HCT116 (cell line): ENCODE measurements at regions not wholly inside any gene's neighbourhood (a gene's known extent, or its start where the extent isn't known, plus 50 kb on each side); places are given as distances from the start of the nearest gene placed in this dataset.
A peak's percentile ranks its signal among the peaks of the same experiment; 100 is the strongest.

Source experiments
- ATAC-seq: fragments of 200-7000 bp; cut with Tn5 transposase; 2 replicates; pipeline ENCODE4 v1.9.1; 2020; ENCODE audit warnings: mild to moderate bottlenecking, moderate library complexity
- BruUV-seq: library from RNA; stranded (reverse); fragments of 400-500 nt; replicated peaks from 2 replicates; lab custom pipeline; 2021; lab: Mats Ljungman, UMichigan
- CTCF ChIA-PET: fragments of 300-600 bp; sonication (Branson Sonifier 250); formaldehyde crosslinking; loops from one replicate; lab custom pipeline; 2021; ENCODE audit warnings: antibody characterized with exemption; lab: Charles Lee
- POLR2A ChIA-PET: fragments of 300-600, 350-600 bp; sonication (Branson Sonifier 250); formaldehyde crosslinking; loops from one replicate; lab custom pipeline; 2021; ENCODE audit warnings: antibody characterized with exemption; lab: Charles Lee
- RAD21 ChIA-PET, 2 experiments: fragments of 300-600 bp; sonication (Branson Sonifier 250); formaldehyde crosslinking; loops; one replicate each; lab custom pipeline; 2023; ENCODE audit warnings: low total read pairs in 2 of 2; ENCODE audit not compliant: uncharacterized antibody in 2 of 2, unreplicated experiment in 2 of 2, low non-redundant PET in 1 of 2; lab: Charles Lee
- DNase-seq: peaks from one replicate; pipeline ENCODE4 v3.0.0-alpha.2; 2010; ENCODE audit warnings: low read depth, low spot score
- H2AFZ ChIP-seq: fragments of 200-600 bp; shearing (Covaris generic), sonication (generic); 2 replicates; pipeline ENCODE4 v1.6.1; 2017; ENCODE audit warnings: low read depth, mixed run types, mixed read lengths, antibody characterized with exemption, low read length; ENCODE audit not compliant: poor library complexity, severe bottlenecking
- H3K27ac ChIP-seq: 2 replicates; pipeline ENCODE4 v1.5.1; 2012; ENCODE audit warnings: low read depth, low read length
- H3K27me3 ChIP-seq: fragments of 200-600 bp; sonication (generic); 2 replicates; pipeline ENCODE4 v1.6.1; 2016; ENCODE audit warnings: mixed run types, low read length, mixed read lengths; ENCODE audit not compliant: insufficient read depth
- H3K36me3 ChIP-seq, 2 experiments: fragments of 200-500 bp in 1 of 2; fragments of 200-600 bp in 1 of 2; sonication (Bioruptor generic) in 1 of 2; sonication (generic) in 1 of 2; 2 replicates each; pipeline versions ENCODE4 v1.5.1 to v1.6.1; 2014 to 2016; ENCODE audit warnings: low read length in 2 of 2, inconsistent platforms in 1 of 2, mixed read lengths in 1 of 2, mixed run types in 1 of 2; ENCODE audit not compliant: insufficient read depth in 2 of 2, control insufficient read depth in 1 of 2
- H3K4me1 ChIP-seq, 2 experiments: fragments of 200-600 bp in 1 of 2; sonication (generic) in 1 of 2; 2 replicates each; pipeline versions ENCODE4 v1.5.1 to v1.6.1; 2012 to 2017; ENCODE audit warnings: low read length in 2 of 2, inconsistent platforms in 1 of 2, mild to moderate bottlenecking in 1 of 2, mixed read lengths in 1 of 2, mixed run types in 1 of 2, moderate library complexity in 1 of 2; ENCODE audit not compliant: insufficient read depth in 2 of 2, control insufficient read depth in 1 of 2
- H3K4me2 ChIP-seq: fragments of 200-600 bp; sonication (generic); 2 replicates; pipeline ENCODE4 v1.6.1; 2017; ENCODE audit warnings: mixed run types, low read length, mixed read lengths
- H3K4me3 ChIP-seq, 2 experiments: fragments of 200-600 bp in 1 of 2; sonication (generic) in 1 of 2; replicated peaks in 1 of 2; 2 replicates each; pipeline ENCODE4 v1.5.1; 2011 to 2016; ENCODE audit warnings: low read length in 2 of 2, control low read depth in 1 of 2, low read depth in 1 of 2, mild to moderate bottlenecking in 1 of 2, mixed read lengths in 1 of 2, mixed run types in 1 of 2
- H3K79me2 ChIP-seq: fragments of 200-600 bp; sonication (generic); 2 replicates; pipeline ENCODE4 v1.6.1; 2017; ENCODE audit warnings: mild to moderate bottlenecking, mixed run types, low read length, moderate library complexity, mixed read lengths; ENCODE audit not compliant: insufficient read depth
- H3K9ac ChIP-seq: fragments of 200-600 bp; sonication (generic); 2 replicates; pipeline ENCODE4 v1.6.1; 2016; ENCODE audit warnings: low read length, mixed read lengths
- H3K9me2 ChIP-seq: fragments of 200-600 bp; sonication (generic), shearing (Covaris generic); 2 replicates; pipeline ENCODE4 v1.6.1; 2017; ENCODE audit warnings: mixed run types, mild to moderate bottlenecking, moderate library complexity; ENCODE audit not compliant: insufficient read depth
- H3K9me3 ChIP-seq, 2 experiments: fragments of 200-500 bp in 1 of 2; fragments of 200-600 bp in 1 of 2; sonication (Bioruptor generic) in 1 of 2; sonication (generic) in 1 of 2; 2 replicates each; pipeline ENCODE4 v1.6.1; 2014 to 2017; ENCODE audit warnings: low read length in 2 of 2, mixed read lengths in 2 of 2, inconsistent platforms in 1 of 2, low read depth in 1 of 2, mild to moderate bottlenecking in 1 of 2, mixed run types in 1 of 2, moderate library complexity in 1 of 2; ENCODE audit not compliant: control insufficient read depth in 1 of 2, insufficient read depth in 1 of 2
- H4K20me1 ChIP-seq: fragments of 200-600 bp; sonication (generic), shearing (Covaris generic); 2 replicates; pipeline ENCODE4 v1.6.1; 2017; ENCODE audit warnings: mixed run types, mild to moderate bottlenecking, moderate library complexity; ENCODE audit not compliant: insufficient read depth
- CBX3 ChIP-seq: IDR thresholded peaks from 2 replicates; pipeline ENCODE4 v1.6.1; 2012; ENCODE audit warnings: low read depth
- CEBPB ChIP-seq: IDR thresholded peaks from 2 replicates; pipeline ENCODE4 v1.6.1; 2012; ENCODE audit warnings: low read depth
- EGR1 ChIP-seq: IDR thresholded peaks from 2 replicates; pipeline ENCODE4 v1.6.1; 2012; ENCODE audit warnings: low read depth
- ELF1 ChIP-seq: IDR thresholded peaks from 2 replicates; pipeline ENCODE4 v1.6.1; 2012; ENCODE audit warnings: low read depth, borderline replicate concordance
- EZH2 ChIP-seq: fragments of 200-600 bp; sonication (generic); IDR thresholded peaks from 2 replicates; pipeline ENCODE4 v1.6.1; 2017; ENCODE audit warnings: antibody characterized with exemption, mixed run types
- EZH2phosphoT487 ChIP-seq: fragments of 200-600 bp; IDR thresholded peaks from 2 replicates; pipeline ENCODE4 v1.6.1; 2018; ENCODE audit warnings: antibody characterized with exemption, borderline replicate concordance
- JUND ChIP-seq: IDR thresholded peaks from 2 replicates; pipeline ENCODE4 v1.6.1; 2012
- SIN3A ChIP-seq: IDR thresholded peaks from 2 replicates; pipeline ENCODE4 v1.6.1; 2012; ENCODE audit warnings: low read depth
- SP1 ChIP-seq: IDR thresholded peaks from 2 replicates; pipeline ENCODE4 v1.6.1; 2012; ENCODE audit warnings: low read depth
- SRF ChIP-seq: IDR thresholded peaks from 2 replicates; pipeline ENCODE4 v1.6.1; 2012; ENCODE audit warnings: low read depth
- TCF7L2 ChIP-seq: IDR thresholded peaks from 2 replicates; pipeline ENCODE4 v1.7.0; 2011; ENCODE audit warnings: borderline replicate concordance, inconsistent platforms; ENCODE audit not compliant: insufficient read depth, insufficient read length; ENCODE audit errors: extremely low read depth
- ZFX ChIP-seq: fragments of 450-650 bp; IDR thresholded peaks from 2 replicates; pipeline ENCODE4 v1.6.1; 2017
- ZNF274 ChIP-seq: fragments of 200-500 bp; sonication (Bioruptor generic); IDR thresholded peaks from 2 replicates; pipeline ENCODE4 v1.6.1; 2014; ENCODE audit warnings: mild to moderate bottlenecking, low read depth, low read length, inconsistent platforms
- intact Hi-C: fragments of 100-400 bp; cut with micrococcal nuclease; formaldehyde crosslinking; loops from 2 replicates; pipeline ENCODE4 v1.10.0; 2022
- TF ChIP-seq, protein P1 (sequence below): IDR thresholded peaks from 2 replicates; pipeline ENCODE4 v1.6.1; 2012
- TF ChIP-seq, protein P2 (sequence below): IDR thresholded peaks from 2 replicates; pipeline ENCODE4 v1.6.1; 2011; ENCODE audit warnings: mild to moderate bottlenecking, low read length, moderate library complexity; ENCODE audit not compliant: insufficient replicate concordance; ENCODE audit errors: extremely low read depth
- TF ChIP-seq, protein P3 (sequence below): IDR thresholded peaks from 2 replicates; pipeline ENCODE4 v1.6.1; 2012
- TF ChIP-seq, protein P4 (sequence below): IDR thresholded peaks from 2 replicates; pipeline ENCODE4 v1.6.1; 2012; ENCODE audit warnings: low read depth

DNA sequence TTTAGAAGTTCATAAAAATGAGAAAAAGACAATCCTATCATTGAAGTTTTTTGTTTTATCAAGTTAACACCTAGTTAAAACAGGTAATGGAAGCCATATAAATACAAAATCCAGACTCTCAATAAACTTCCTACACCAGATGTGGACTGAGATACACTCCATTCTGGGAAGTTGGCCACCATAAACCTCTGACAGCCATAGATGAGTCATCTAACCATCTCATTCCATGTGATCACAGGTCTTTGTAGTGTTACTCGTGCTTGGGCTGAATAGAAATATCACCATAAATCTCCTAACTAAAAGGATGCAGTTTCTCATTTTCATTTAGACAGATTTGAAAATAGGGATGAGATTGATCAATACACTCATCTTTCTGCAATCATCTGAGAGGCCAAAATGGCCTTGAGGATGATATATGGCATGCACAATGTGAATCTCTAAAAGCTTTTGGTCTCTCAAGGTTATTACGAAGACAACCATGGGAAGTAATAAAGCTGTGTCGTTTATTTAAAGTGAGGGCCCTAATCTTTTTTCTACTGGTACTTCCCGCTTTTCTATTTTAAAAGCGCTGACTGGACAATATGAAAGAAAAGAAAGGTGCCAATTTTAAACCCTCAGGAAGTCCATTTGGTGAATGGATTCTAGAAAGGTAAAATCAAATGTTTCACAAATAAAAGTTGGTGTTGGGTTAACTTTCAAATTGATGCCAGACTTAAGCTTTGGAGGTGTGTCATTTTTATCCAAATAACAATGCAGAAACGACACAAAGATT lies 155.5 kb downstream of the POLR2M start:
- RAD21 ChIA-PET: no interaction called here
- DNase-seq (no peak), ATAC-seq (no peak)
- intact Hi-C loops: loop anchor here (1.0 to 5.0 kb wide), 4 partner anchors 111 to 520 kb away; no protein-coding TSS in a partner anchor
- no peak overlapping the region for H3K4me3 ChIP-seq
- no peak overlapping the region for H3K4me2 ChIP-seq
- no peaks in the 10 kb centered on the region for H3K9me3 ChIP-seq
- peak overlapping the region; percentile 49 for H2AFZ ChIP-seq
- H3K27me3 ChIP-seq: no peaks in the 10 kb centered on the region
- H3K27ac ChIP-seq: no peak overlapping the region
- no TSS peak for BruUV-seq
- no peak for TF ChIP-seq ZFX
- TF ChIP-seq SIN3A: no peak
- TF ChIP-seq, protein P1, sequence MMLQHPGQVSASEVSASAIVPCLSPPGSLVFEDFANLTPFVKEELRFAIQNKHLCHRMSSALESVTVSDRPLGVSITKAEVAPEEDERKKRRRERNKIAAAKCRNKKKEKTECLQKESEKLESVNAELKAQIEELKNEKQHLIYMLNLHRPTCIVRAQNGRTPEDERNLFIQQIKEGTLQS: no peak
- TF ChIP-seq SRF: no peak
- no peak for TF ChIP-seq ELF1
- TF ChIP-seq EZH2: no peak
- TF ChIP-seq, protein P2, sequence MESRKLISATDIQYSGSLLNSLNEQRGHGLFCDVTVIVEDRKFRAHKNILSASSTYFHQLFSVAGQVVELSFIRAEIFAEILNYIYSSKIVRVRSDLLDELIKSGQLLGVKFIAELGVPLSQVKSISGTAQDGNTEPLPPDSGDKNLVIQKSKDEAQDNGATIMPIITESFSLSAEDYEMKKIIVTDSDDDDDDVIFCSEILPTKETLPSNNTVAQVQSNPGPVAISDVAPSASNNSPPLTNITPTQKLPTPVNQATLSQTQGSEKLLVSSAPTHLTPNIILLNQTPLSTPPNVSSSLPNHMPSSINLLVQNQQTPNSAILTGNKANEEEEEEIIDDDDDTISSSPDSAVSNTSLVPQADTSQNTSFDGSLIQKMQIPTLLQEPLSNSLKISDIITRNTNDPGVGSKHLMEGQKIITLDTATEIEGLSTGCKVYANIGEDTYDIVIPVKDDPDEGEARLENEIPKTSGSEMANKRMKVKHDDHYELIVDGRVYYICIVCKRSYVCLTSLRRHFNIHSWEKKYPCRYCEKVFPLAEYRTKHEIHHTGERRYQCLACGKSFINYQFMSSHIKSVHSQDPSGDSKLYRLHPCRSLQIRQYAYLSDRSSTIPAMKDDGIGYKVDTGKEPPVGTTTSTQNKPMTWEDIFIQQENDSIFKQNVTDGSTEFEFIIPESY: no peak
- no peak for TF ChIP-seq ZNF274
- TF ChIP-seq, protein P3, sequence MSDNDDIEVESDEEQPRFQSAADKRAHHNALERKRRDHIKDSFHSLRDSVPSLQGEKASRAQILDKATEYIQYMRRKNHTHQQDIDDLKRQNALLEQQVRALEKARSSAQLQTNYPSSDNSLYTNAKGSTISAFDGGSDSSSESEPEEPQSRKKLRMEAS: no peak
- no peak for TF ChIP-seq CBX3
- TF ChIP-seq EZH2phosphoT487: no peak
- TF ChIP-seq EGR1: no peak
- TF ChIP-seq JUND: no peak
- TF ChIP-seq TCF7L2: no peak
- no peak for TF ChIP-seq SP1
- TF ChIP-seq CEBPB: no peak
- TF ChIP-seq, protein P4, sequence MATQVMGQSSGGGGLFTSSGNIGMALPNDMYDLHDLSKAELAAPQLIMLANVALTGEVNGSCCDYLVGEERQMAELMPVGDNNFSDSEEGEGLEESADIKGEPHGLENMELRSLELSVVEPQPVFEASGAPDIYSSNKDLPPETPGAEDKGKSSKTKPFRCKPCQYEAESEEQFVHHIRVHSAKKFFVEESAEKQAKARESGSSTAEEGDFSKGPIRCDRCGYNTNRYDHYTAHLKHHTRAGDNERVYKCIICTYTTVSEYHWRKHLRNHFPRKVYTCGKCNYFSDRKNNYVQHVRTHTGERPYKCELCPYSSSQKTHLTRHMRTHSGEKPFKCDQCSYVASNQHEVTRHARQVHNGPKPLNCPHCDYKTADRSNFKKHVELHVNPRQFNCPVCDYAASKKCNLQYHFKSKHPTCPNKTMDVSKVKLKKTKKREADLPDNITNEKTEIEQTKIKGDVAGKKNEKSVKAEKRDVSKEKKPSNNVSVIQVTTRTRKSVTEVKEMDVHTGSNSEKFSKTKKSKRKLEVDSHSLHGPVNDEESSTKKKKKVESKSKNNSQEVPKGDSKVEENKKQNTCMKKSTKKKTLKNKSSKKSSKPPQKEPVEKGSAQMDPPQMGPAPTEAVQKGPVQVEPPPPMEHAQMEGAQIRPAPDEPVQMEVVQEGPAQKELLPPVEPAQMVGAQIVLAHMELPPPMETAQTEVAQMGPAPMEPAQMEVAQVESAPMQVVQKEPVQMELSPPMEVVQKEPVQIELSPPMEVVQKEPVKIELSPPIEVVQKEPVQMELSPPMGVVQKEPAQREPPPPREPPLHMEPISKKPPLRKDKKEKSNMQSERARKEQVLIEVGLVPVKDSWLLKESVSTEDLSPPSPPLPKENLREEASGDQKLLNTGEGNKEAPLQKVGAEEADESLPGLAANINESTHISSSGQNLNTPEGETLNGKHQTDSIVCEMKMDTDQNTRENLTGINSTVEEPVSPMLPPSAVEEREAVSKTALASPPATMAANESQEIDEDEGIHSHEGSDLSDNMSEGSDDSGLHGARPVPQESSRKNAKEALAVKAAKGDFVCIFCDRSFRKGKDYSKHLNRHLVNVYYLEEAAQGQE: no peak
- H3K9me2 ChIP-seq: no peaks in the 10 kb centered on the region
- H3K4me1 ChIP-seq: no peaks in the 10 kb centered on the region
- H3K36me3 ChIP-seq: no peaks in the 10 kb centered on the region
- no peaks in the 10 kb centered on the region for H4K20me1 ChIP-seq
- CTCF ChIA-PET: interaction anchor here (0.8 to 5.4 kb wide), 12 partner anchors 10 to 302 kb away, joined by 3 to 133 read pairs (median 9); no protein-coding TSS in a partner anchor
- H3K9ac ChIP-seq: no peak overlapping the region
- POLR2A ChIA-PET: no interaction called here
- no peaks in the 10 kb centered on the region for H3K79me2 ChIP-seq
